ENCODE measurements at regions not wholly inside any gene's neighbourhood (a gene's known extent, or its start where the extent isn't known, plus 50 kb on each side); places are given as distances from the start of the nearest gene placed in this dataset.

GRCh38 chr1:55483523-55483922 lies 268.4 kb upstream of the USP24 start:
- no peak for DNase-seq (ENCODE audit: low spot score)
- peak; percentile 22 for TF ChIP-seq CTCF (IDR thresholded peaks at IDR 0.05; ENCODE audit: extremely low read depth, insufficient read depth, missing control alignments)
- in situ Hi-C loops (cut with MboI; ENCODE audit: low pct_unique_long_range_greater_than_20kb, low sequenced_read_pairs, unreplicated experiment), result no loop called here

- in situ Hi-C loops (cut with MboI; ENCODE audit: low pct_unique_long_range_greater_than_20kb, low sequenced_read_pairs, unreplicated experiment), result no loop called here
- TF ChIP-seq CTCF (IDR thresholded peaks at IDR 0.05; ENCODE audit: extremely low read depth, insufficient read depth, missing control alignments), result no peak
- DNase-seq (ENCODE audit: low spot score), result no peak
Observed at GRCh38 chr1:55481634-55482033, 266.5 kb upstream of the USP24 start.

- no peak for TF ChIP-seq CTCF (IDR thresholded peaks at IDR 0.05; ENCODE audit: extremely low read depth, insufficient read depth, missing control alignments)
- DNase-seq (ENCODE audit: low spot score), result no peak
- in situ Hi-C loops (cut with MboI; ENCODE audit: low pct_unique_long_range_greater_than_20kb, low sequenced_read_pairs, unreplicated experiment), result no loop called here
Observed at GRCh38 chr1:55480029-55480795, 265.0 kb upstream of the USP24 start.

GRCh38 chr1:55478742-55479141 lies 263.6 kb upstream of the USP24 start:
- DNase-seq (ENCODE audit: low spot score), result peak; percentile 11
- in situ Hi-C loops (cut with MboI; ENCODE audit: low pct_unique_long_range_greater_than_20kb, low sequenced_read_pairs, unreplicated experiment), result no loop called here
- TF ChIP-seq CTCF (IDR thresholded peaks at IDR 0.05; ENCODE audit: extremely low read depth, insufficient read depth, missing control alignments), result peak; percentile 26

GRCh38 chr1:55477953-55478352 lies 262.8 kb upstream of the USP24 start:
- in situ Hi-C loops (cut with MboI; ENCODE audit: low pct_unique_long_range_greater_than_20kb, low sequenced_read_pairs, unreplicated experiment), result no loop called here
- no peak for DNase-seq (ENCODE audit: low spot score)
- no peak for TF ChIP-seq CTCF (IDR thresholded peaks at IDR 0.05; ENCODE audit: extremely low read depth, insufficient read depth, missing control alignments)

GRCh38 chr1:55476445-55477015 lies 261.4 kb upstream of the USP24 start:
- TF ChIP-seq CTCF (IDR thresholded peaks at IDR 0.05; ENCODE audit: extremely low read depth, insufficient read depth, missing control alignments), result no peak
- DNase-seq (ENCODE audit: low spot score), result no peak
- in situ Hi-C loops (cut with MboI; ENCODE audit: low pct_unique_long_range_greater_than_20kb, low sequenced_read_pairs, unreplicated experiment), result no loop called here
